Type B pancreatic cell (in vitro differentiated cells): ENCODE measurements at regions not wholly inside any gene's neighbourhood (a gene's known extent, or its start where the extent isn't known, plus 50 kb on each side); places are given as distances from the start of the nearest gene placed in this dataset.
"Not testable (repeated sequence)": the region's sequence is repeated elsewhere in the genome, so short reads cannot be mapped to it uniquely, and the experiment has no call there.

ENCODE experiments used
- DNase-seq: peaks from one replicate; pipeline ENCODE4 v3.0.0; 2021; ENCODE audit warnings: mixed read lengths; ENCODE audit not compliant: unreplicated experiment; ENCODE audit errors: extremely low spot score
- H3K27ac Mint-ChIP-seq: 2 replicates; pipeline ENCODE4 v1.8.0; 2021; ENCODE audit warnings: mild to moderate bottlenecking, mixed read lengths
- H3K27me3 Mint-ChIP-seq: 2 replicates; pipeline ENCODE4 v1.8.0; 2021; ENCODE audit warnings: mixed read lengths
- H3K36me3 Mint-ChIP-seq: 2 replicates; pipeline ENCODE4 v1.8.0; 2021; ENCODE audit warnings: mixed read lengths
- H3K4me1 Mint-ChIP-seq: one replicate; pipeline ENCODE4 v1.8.0; 2021; ENCODE audit warnings: mixed read lengths; ENCODE audit not compliant: unreplicated experiment
- H3K4me3 Mint-ChIP-seq: 2 replicates; pipeline ENCODE4 v1.8.0; 2021; ENCODE audit warnings: mild to moderate bottlenecking, mixed read lengths
- H3K9me3 Mint-ChIP-seq: 2 replicates; pipeline ENCODE4 v1.8.0; 2021; ENCODE audit warnings: mixed read lengths
- TF ChIP-seq, protein P1 (sequence below): fragments of 200-600 bp; sonication (generic); conservative IDR thresholded peaks from 2 replicates; pipeline ENCODE4 v1.5.0; 2021; ENCODE audit warnings: antibody characterized with exemption, mild to moderate bottlenecking

DNA sequence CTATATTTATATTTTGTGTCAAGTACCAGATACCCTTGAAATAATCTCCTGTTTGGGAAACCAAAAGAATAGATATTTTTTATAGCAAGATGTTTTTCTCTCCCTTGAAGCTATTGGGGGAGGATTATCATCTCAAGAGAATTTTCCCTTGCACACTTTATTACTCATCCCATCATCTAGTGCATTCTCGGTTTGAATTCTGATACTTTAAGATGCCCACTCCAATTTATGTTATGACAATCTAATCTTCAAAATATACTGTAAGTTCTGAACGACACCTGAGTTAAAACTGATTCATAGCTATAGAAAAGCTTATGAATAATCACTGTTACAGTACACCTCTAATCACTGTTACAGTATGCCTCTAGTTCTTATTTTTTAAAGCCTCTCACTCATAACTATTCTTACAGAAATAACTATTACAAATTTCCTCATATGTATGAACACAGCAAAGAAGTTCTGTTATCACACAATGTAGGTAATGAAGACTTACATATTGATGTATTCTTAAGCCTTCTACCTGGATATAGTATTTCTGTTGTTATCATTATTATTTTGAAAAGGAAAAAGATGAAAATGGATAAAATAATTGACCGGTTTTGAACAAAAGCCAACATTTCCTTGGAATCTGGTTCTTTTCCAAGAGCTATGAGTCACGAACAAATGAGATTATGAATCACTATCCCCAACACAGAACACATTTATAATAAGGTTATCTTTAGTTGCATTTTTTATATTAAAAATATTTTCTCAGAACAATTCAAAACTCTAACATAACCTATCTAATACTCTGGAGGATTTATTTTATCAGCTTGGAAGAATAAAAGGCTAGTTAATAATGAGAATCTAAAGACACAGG lies 72.3 kb upstream of the FAM13C start:
- no peak overlapping the region for H3K4me3 Mint-ChIP-seq
- no peaks in the 10 kb centered on the region for H3K9me3 Mint-ChIP-seq
- H3K4me1 Mint-ChIP-seq, result peaks cover 16% of the 10 kb centered on the region
- no peak for DNase-seq
- H3K36me3 Mint-ChIP-seq, result no peaks in the 10 kb centered on the region
- H3K27ac Mint-ChIP-seq, result no peak overlapping the region
- H3K27me3 Mint-ChIP-seq, result no peaks in the 10 kb centered on the region
- TF ChIP-seq, protein P1, sequence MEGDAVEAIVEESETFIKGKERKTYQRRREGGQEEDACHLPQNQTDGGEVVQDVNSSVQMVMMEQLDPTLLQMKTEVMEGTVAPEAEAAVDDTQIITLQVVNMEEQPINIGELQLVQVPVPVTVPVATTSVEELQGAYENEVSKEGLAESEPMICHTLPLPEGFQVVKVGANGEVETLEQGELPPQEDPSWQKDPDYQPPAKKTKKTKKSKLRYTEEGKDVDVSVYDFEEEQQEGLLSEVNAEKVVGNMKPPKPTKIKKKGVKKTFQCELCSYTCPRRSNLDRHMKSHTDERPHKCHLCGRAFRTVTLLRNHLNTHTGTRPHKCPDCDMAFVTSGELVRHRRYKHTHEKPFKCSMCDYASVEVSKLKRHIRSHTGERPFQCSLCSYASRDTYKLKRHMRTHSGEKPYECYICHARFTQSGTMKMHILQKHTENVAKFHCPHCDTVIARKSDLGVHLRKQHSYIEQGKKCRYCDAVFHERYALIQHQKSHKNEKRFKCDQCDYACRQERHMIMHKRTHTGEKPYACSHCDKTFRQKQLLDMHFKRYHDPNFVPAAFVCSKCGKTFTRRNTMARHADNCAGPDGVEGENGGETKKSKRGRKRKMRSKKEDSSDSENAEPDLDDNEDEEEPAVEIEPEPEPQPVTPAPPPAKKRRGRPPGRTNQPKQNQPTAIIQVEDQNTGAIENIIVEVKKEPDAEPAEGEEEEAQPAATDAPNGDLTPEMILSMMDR, result no peak

DNA sequence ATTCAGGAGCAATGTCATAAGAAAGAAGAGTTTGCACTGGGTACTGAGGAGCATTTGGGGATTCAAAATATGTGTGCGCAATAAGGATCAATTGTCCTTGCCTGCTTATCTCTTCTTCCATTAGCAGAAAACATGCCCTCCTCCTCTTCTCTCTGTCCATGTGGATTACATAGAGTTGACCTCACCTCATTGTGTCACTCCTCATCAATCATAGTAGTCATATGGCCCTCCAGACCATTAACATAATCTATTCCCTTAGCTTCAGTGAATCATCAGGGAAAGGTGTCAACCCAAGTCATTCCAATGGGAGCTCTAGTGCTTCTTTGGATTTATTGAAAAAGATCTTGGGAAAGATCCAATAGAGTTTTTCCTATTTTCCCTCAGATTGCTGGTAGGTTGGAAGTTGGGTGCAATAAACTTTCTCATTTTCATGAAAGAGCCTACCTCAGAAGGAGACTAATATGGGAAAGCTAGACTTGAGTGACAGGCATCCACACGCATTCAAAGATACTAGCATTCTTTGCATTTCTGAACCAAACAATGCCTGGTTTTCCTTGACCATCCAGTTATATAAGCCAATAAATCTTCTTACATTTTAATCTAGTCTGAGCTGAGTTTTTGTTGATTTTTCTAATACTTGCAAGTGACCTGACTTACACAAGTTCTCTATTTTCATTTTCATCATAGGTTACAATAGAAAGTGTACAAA lies 71.5 kb upstream of the FAM13C start:
- Mint-ChIP-seq H3K27me3 (no peaks in the 10 kb centered on the region), H3K4me1 (peaks cover 20% of the 10 kb centered on the region), H3K27ac (no peak overlapping the region), H3K9me3 (no peaks in the 10 kb centered on the region), H3K4me3 (peak overlapping the region; percentile 26), H3K36me3 (no peaks in the 10 kb centered on the region)
- DNase-seq, result no peak
- TF ChIP-seq, protein P1, result no peak

DNA sequence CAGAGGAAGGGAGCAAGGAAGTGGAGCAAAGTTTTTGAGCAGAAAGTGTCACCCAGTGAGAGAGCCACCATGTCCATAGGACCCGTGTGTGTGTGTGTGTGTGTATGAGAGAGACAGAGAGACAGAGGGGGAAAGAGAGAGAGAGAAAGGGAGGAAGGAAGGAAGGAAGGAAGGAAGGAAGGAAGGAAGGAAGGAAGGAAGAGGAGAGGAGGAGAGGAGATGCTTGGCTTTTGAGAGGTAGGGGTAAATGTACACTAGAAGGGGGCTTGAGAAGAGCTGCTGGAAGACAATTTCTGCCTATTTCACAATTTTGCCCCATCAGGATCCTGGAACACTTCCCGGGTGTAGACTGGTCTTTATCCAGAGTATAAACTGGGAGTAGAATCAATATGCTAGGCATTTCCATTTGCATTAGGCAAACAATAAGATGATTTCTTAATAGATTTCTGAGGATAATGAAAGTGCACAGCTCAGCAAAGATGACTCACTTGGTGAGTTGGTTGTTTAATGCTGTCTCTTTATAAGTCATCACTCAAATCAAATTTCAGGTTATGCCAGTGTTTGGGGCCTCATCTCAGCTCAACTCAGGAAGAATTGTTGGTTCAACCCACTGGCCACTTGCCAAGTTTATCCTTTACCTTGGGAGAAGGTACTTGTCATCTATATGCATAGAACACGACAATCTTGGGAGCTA lies 70.0 kb upstream of the FAM13C start:
- H3K9me3 Mint-ChIP-seq, result no peaks in the 10 kb centered on the region
- peaks cover 20% of the 10 kb centered on the region for H3K4me1 Mint-ChIP-seq
- no peak overlapping the region for H3K27ac Mint-ChIP-seq
- no peaks in the 10 kb centered on the region for H3K36me3 Mint-ChIP-seq
- TF ChIP-seq, protein P1, result no peak
- no peak overlapping the region for H3K4me3 Mint-ChIP-seq
- H3K27me3 Mint-ChIP-seq, result no peaks in the 10 kb centered on the region
- DNase-seq, result no peak

DNA sequence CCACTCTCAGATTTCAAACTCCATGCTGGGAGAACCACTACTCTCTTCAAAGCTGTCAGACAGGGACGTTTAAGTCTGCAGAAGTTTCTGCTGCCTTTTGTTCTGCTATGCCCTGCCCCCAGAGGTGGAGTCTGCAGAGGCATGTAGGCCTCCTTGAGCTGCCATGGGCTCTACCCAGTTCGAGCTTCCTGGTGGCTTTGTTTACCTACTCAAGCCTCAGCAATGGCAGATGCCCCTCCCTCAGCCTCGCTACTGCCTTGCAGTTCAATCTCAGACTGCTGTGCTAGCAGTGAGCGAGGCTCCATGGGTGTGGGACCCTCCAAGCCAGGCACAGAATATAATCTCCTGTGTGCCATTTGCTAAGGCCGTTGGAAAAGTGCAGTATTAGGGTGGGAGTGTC lies 51.4 kb upstream of the FAM13C start:
- H3K9me3 Mint-ChIP-seq, result not testable (repeated sequence)

More for the DNA sequence above, 51.4 kb upstream of the FAM13C start:
- not testable (repeated sequence) for H3K27ac Mint-ChIP-seq, DNase-seq, H3K4me3 Mint-ChIP-seq, H3K4me1 Mint-ChIP-seq, H3K36me3 Mint-ChIP-seq, H3K27me3 Mint-ChIP-seq
